ENCODE measurements at regions not wholly inside any gene's neighbourhood (a gene's known extent, or its start where the extent isn't known, plus 50 kb on each side); places are given as distances from the start of the nearest gene placed in this dataset.
"Not testable (repeated sequence)": the region's sequence is repeated elsewhere in the genome, so short reads cannot be mapped to it uniquely, and the experiment has no call there.

DNA sequence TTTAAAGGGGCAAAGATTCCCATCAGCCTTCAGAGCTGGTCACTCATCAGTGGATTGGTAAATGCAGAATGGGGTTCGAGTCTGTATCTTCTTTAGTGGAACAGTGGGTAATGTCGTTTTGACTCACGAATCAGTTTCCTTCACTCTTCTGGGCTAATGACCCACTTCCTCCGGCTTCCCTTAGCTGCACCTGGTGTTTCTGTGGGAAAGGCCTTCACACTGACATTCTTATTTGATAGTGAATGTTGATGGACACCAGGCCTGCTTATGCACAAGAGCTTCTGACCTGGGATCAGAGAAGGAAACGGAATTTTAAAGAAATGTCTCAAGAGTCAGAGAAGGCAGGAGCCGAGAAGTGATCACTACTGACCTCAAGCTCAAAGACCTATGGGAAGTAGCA lies 272.0 kb upstream of the SULF2 start:
- no peak for DNase-seq

DNA sequence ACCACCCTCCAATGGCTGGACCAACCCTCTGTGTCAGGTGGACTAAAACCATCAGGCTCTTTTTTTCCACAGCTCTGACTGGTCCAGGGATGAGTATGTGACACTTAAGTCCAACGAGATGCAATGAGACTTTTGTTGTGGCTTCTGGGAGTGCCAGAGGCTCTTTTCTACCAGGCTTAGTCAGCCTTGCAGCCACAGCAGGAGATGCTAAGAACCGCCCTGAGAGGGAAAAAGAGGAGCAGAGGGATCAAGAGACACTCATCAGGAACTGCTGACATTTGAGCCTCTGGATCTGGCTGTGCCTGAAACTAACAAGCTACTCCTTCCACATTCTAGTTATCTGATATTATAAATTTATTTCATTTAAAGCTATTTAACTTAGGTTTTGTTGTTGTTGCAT lies 270.9 kb upstream of the SULF2 start:
- DNase-seq: no peak

DNA sequence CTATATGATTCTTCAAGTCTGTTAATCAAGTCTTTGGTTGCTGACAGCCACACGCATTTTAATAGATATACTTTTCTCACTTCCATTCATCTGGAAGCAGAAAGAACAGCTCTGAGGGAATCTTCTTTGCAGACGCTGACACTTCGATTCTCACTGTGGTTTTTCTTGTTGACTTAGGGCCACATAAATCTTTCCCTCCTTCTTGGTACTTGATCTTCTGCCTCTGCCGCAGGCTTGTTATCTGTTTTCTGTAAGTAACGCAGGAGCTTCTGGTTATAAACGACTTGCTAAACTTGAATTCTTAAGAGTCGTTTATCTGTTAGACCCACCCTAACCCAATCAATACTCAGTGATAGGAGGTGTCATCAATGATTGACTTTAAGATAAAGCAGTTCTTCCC lies 268.8 kb upstream of the SULF2 start:
- no peak for DNase-seq

DNA sequence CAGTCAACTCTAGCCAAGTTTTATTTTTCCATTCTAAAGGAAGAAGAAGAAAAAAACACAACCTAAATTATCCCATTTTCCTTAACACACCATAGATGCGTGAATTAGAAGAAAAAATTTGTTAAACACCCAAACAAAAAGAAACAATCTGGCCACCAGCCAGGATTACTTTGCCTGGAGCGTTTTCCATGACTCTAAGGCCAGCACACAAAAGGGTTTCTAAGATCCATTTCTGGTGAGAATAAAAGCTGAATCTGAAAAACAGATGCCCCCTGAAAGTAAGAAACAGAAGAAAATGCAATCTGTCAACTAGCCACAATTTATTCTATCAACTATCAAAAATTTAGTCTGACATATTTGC lies 267.2 kb upstream of the SULF2 start:
- no peak for DNase-seq

DNA sequence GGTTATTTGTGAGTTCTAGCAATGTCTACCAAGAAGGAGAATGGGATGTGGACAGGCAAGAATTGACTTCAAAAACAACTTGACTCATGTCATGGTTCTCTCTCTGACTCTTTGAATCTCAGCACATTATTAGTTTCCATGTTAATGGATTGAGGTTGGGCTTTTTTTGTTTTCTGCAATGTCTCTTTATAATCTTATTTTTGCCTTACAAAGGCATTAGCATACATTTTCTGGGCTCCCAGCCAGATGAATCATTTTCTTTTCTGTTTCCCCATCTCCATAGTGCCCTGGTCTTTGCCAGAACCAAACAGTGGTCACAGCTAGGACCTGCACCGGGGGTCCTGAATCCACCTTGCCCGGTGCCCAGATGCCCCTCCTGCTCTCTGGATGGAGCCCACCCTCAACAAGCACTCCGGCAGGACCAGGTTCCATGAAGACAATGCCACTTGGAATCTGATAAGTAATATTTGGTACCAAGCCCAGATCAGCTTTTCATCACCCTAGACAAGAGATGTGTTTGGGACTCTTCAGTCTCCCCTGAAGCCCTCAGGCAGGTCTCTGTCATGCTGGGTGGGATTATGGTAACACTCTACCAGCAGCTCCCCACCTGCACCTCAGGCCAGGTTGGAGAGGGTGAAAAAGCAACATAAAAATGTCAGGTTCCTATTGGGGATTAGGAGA lies 266.7 kb upstream of the SULF2 start:
- DNase-seq: no peak

DNA sequence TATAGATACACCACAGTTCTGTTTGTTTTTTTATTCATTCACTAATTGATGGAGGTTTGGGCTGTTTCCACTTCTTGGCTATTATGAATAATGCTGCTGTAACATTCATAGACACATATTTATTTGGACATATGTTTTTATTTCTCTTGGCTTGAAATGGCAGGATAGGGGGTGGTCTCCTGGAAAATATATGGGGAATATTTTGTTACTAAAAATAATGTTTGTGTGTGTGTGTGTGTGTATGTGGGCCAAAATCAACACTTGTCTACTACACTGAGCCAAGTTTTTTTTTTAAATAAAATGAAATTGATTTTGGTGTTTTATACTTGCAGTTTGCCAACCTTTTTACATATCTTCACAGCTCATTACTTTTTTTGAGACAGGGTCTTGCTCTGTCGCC lies 264.4 kb upstream of the SULF2 start:
- no peak for DNase-seq

DNA sequence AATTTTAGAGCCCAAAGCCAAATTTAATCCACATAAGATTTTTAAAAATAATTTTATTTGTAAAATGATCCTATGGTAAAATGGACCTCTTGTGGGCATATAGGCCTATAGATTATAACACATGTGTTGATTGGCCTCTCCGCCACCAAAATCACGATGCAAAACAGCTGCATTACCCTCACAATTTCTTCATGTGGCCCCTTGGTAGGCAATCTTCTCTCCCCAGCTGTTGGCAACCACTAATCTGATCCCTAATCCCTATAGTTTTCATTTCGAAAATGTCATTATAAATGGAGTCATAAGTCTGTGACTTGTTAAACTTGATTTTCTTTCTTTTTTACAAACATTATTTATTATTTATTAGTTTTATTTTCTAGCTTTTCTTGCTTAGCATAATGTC lies 263.9 kb upstream of the SULF2 start:
- DNase-seq: no peak

DNA sequence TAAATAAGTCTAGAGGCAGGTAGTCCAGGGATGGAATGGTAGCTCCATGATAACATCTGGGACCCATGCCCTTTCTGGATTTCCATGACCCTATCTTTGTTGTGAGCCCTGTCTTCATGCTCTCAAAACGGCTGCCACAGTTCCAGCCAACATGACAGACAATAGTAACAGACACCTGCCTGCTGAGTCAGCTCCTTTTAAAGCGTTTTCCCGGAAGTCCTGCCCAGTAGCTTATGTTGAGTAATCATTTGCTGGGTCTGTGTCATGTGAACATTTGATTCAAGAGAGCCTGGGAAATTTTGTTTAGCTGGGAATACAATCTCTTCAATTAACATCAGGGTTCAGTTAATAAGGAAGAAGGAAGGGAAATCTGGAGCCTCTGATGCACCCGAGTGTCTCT lies 262.2 kb upstream of the SULF2 start:
- no peak for DNase-seq

DNA sequence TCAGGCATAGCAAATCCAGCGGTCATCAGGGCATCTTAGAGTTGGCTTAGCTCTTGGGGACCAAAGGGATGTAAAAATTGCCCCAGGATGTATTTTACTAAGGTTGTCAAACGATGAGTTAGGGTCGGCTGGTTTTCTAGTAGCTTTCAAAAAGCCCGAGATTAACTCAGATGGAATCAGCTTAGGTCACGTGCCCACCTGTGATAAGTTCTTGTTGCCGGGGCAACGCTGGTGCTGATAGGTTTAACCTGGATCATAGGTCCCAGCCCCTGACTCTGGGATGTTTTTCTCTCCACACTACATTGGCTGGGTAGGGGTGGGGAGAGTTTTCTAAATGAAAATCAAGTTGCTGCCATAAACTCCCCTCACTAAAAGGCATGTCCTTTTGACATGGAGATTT lies 257.3 kb upstream of the SULF2 start:
- DNase-seq: no peak

DNA sequence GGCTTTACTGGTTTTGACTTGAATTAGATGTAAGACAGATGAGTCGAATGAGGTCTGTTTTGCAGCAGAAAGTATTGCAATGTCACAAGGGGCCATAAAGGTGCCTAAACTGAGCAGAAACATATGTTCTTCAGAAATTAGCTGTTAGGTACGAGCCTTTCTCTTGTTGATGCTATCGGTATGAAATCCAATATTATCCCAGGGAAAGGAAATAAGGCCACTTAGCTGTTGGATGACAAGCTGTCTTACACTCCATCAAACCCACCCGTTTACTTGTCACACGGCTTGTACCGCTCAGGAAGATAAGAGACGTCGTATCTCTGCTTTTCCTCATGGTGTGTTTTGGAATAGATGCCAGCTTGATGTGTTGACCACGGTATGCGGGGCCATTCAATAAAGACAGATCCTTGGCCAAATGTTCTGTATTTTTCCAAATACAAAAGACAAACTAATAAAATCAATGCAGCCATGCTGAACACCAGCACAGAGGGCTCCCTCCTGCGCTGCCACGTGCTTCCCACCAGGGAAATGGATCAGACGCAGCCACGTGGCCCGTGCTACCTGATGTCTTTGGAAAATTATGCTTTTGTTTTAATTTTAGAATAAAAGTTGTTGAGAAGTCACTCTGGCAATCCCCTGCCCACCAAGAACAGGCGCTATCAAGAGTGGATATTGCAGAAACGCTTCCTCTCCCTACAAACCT lies 255.9 kb upstream of the SULF2 start:
- DNase-seq: no peak

DNA sequence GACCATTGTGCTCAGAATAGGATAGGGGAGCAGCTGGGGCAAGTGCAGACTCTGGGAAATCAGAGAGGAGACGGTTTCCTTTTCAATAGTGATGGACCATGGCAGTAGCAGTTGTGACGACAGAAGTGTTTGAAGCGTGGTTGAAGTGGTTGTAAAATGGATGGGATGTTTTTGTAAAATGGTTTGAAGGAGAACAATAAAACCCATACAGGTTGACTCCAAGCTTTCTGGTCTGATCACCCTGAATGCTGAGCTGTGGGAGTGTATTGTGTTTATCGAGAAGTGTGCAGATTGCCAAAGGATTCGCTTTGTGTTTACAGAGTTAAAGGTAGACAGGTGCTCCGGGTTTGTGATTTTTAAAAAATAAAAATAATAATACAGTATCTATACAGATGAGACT lies 255.2 kb upstream of the SULF2 start:
- DNase-seq: no peak

DNA sequence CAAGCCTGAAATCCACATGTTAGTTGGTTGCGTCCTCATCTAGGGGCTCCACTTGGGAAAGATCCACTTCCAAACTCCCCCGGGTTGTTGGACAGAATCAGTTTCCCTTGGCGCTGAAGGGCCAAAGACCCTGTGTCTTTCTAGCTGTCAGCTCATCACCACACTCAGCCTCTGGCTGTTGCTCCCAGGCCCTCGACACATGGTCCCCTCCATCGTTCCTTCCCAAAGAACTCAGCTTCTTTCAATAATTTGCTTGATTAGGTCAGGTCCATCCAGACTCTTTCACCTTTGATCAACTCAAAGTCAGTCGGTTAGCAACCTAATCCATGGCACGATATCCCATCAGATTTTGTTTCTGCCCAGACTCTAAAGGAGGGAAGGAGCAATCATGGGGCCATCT lies 254.8 kb upstream of the SULF2 start:
- DNase-seq: no peak

DNA sequence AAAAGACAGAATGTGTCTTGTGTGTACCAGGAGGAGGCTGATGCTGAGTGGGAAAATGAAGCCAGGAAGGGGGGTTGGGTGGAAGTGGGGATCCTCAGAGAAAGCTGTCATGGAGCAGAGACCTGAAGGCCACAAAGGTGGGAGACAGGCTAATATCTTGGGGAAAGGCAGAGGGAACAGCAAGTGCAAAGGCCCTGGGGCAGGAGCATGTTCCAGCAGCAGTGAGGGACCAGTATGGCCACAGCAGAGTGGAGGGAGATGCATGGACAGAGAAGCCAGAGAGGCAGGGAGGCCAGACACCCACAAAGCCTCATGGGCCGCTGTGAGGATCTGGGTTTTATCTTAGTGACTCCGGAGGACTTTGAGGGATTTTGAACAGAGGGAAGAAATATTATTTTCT lies 254.2 kb upstream of the SULF2 start:
- DNase-seq: no peak

DNA sequence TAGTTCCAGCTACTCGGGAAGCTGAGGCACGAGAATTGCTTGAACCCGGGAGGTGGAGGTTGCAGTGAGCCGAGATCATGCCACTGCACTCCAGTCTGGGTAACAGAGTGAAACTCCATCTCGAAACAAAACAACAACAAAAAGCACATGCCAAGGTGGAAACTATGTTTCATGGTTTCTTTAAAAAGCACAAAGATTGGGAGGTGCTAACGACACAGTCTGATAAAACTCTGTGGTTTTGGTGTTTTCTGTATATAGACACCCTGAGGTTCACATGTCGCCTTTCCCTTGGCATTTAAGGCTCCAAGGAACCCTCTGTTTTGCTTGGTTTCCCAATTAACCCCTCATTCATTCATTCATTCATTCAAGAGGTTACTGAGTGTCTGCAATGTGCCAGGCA lies 253.4 kb upstream of the SULF2 start:
- no peak for DNase-seq

DNA sequence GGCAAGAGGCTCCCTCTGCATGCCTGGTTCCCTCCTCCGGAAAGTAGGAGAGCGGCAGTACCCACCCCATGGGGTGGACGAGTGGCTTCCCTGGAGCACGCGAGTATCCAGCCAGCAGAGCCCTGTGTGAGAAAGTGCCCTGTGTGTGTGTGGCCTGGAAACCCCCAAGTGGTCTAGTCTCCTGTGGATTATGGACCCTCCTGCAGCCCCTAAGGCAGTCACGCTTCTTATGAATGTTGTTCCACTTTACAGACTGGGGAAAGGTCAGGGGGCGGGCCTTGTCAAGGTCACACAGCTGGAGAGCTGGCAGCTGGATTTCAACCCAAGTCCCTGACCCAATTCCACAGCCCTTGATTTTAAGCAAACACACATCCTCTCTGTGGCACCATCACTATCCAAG lies 252.5 kb upstream of the SULF2 start:
- DNase-seq: not testable (repeated sequence)

DNA sequence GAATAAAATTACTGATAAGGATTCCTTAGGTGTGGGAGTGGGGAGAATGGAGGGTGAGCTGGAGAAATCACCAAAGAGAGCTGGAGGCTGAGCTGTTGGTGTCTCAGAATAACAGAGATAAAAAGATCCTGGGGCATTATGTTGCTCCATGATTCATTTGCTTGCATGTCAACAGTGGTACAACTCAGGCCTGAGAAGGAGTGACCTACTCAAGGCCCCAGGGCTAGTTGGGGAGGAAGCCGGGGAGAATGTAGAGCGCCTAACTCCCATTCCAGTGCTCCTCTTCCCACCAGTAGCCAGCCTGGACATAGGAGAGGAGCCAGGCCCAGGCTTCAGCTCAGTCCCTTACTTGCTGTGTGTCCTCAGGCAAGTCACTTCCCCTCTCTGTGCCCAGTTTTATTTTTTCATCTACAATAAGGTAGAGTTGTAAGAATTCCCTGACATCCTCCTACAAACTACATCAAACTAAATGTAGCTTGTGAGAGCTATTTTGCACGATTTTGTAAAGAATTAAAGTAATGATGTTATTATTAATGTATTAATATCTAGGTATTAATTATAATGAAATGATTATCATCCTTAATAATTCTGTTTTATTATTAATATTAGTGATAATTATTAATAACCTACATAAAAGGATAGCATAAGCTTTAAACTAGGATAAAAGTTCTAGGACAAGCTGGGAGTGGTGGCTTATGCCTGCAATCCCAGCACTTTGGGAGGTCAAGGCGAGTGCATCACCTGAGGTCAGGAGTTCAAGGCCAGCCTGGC lies 250.9 kb upstream of the SULF2 start:
- no peak for DNase-seq

DNA sequence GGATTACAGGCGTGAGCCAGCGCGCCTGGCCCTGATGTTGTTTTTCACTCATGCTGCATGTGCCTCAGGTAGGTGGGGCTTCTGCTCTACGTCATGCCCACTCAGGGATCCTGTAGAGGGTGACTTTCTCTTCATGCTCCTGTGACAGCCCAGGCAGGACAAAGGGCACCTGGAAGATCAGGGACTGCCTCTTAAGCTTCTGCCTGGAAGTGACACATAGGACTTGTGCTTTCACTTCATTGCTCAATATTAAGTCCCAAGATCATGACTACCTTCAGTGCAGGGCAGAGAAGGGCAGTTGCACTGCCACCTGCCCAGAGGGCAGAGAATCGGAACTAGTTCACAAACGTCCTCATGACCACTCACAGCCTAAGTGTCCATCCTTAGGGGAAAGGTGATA lies 249.5 kb upstream of the SULF2 start:
- DNase-seq: no peak

DNA sequence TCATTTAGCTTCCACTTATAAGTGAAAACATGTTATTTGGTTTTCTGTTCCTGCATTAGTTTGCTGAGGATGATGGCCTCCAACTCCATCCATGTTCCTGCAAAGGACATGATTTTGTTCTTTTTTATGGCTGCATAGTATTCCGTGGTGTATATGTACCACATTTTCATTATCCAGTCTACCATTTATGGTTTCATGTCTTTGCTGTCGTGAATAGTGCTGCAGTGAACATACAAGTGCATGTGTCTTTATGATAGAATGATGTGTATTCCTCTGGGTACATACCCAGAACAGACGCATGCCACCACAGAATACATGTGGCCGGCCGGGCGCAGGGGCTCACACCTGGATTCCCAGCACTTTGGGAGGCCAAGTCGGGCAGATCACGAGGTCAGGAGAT lies 247.7 kb upstream of the SULF2 start:
- DNase-seq: not testable (repeated sequence)

DNA sequence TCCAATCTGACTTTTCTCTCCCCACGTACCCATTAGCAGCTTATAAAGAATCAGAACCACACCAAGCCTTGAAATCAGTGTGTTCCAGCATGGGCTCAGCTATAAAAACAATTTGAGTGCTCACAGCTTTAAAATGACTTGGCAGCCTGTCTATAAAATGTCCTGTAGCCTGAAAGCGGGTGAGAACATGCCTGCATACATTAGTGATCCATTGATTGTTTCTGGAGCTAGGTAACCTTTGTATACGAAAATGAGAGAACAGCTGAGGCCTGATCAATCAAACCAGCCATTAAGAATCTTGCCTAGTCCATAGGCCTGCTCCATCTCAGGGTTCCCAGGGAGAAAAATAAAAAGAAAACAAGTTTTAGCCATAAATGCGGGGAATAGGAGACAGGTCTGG lies 245.8 kb upstream of the SULF2 start:
- DNase-seq: no peak

DNA sequence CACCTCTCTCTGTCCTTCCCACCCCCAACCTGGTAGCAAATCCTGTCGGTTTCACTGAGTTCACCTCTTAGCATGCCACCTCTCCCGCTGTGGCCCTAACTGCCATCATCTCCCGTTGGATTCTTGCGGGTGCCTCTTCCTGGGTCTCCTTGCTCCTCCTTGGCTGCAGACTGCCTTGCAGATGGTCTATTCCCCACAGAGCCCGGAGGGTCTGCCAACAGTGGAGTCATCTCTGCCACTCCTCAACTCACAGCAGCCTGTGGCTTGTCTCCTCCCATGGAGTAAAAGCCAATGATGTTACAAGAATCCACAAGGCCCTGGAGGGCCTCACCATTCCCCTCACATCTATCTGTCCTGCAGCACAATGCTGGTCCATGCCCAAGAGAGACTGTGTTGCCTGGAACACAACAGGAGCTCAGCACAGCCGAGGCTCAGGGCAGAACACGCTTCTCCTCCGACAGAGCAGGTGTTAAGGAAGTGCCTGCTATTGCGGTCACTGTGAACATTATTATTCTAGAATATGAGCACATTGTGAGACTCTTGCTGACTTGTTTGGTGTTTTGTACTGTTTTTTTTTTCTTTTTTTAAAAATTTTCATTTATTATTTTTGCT lies 241.8 kb upstream of the SULF2 start:
- no peak for DNase-seq

DNA sequence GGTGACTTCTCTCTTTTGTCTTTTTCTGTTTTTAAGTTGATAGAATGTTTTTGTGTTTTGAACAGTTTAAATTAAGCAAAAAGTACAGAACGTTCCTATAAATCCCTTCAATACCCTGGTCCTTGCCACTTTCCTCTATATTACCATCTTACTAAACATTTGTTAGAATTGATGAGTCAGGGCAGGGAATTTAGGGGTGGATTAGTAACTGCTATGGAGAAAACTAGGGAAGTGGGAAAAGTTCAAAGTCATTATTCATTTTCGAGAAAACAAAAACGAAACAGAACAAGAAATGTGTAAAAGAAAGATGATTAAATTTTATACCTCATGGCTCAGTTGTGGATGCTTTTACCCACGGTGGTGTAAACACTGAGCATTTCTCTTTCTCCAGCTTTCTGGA lies 240.4 kb upstream of the SULF2 start:
- DNase-seq: no peak

DNA sequence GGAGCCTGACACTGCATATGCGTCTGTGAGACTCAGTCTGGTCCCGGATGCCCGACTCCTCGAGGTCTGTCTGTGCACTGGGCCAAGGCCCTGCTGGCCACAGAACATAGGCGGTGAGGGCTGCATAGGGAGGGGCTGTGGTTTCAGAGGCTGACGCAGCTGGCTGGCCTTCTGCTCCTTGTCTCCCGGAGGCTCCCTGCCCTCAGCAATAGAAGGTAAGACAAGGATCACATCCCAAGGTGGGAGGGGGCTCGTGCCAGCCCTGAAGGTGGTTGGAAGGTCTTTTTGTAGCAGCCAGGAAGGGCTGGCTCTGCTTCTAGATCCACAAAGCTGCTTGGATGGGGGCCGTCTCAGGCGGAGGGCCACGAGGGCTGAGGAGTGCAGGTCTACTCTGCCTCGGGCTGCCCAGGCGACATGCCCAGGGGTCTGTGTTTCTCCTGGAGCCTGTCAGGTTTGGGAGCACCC lies 239.8 kb upstream of the SULF2 start:
- no peak for DNase-seq

DNA sequence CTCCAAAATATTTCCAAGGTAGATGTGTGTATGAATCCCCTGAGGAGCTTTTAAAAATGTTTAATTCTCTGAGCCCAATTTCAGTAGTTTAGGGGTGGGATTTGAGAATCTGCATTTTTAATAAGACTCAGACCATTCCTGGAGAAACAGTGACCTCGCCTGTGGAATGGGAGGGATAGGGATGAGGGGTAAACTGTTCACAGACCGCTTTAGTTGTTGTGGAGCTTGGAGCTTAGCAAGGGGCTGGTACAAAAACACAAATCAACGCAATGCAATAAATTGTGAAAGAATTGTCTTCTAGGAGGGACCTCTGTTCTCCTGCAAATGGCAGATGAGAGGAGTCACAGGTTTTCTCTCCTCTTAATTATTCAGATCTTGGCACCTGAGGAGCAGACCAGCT lies 239.3 kb upstream of the SULF2 start:
- no peak for DNase-seq

DNA sequence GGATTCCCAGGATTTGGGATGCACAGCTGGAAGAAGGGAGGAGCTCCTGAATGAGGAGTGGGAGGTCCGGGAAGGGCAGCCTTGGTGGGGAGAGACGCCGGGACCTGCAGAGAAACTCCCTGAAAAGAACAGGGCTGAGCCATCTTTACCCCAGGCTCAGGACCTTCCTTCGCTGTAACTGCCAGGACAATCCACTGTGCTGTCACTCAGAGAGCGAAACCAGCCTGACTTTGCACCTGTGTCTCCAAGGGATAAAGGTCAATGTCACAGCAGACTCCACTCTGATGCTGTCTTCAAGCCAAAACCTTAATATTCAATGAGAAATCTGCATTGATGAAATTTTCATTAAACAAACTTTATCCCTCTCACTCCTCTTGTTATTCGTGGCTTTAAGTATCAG lies 235.4 kb upstream of the SULF2 start:
- DNase-seq: not testable (repeated sequence)
